Thyroid gland (tissue), 4 donors: ENCODE measurements at regions not wholly inside any gene's neighbourhood (a gene's known extent, or its start where the extent isn't known, plus 50 kb on each side); places are given as distances from the start of the nearest gene placed in this dataset.

Experiments used
- CTCF ChIP-seq, 6 experiments: fragments of 200-600 bp in 3 of 6; fragments of 450-650 bp in 3 of 6; sonication (generic) in 3 of 6; IDR thresholded peaks; one replicate each; pipeline ENCODE4 v1.5.1; 2016 to 2019; ENCODE audit warnings: antibody characterized with exemption in 6 of 6, mild to moderate bottlenecking in 2 of 6, inconsistent platforms in 1 of 6, moderate library complexity in 1 of 6
- POLR2A ChIP-seq, 2 donors: fragments of 450-650 bp; IDR thresholded peaks; one replicate each; pipeline ENCODE4 v1.6.1; 2017; ENCODE audit warnings: antibody characterized with exemption in 2 of 2, mild to moderate bottlenecking in 2 of 2, moderate library complexity in 1 of 2

GRCh38 chr2:176581557-176582165 is 312.4 kb downstream of the MTX2 start:
- no peak for TF ChIP-seq CTCF (IDR thresholded peaks at IDR 0.05)
- TF ChIP-seq POLR2A (IDR thresholded peaks at IDR 0.05): no peak
